Stimulated activated naive CD8-positive, alpha-beta T cell treated with anti-CD3 and anti-CD28 coated beads, Interleukin-15, amount 100 ng/mL, for 72 hours (primary cell): ENCODE measurements at regions not wholly inside any gene's neighbourhood (a gene's known extent, or its start where the extent isn't known, plus 50 kb on each side); places are given as distances from the start of the nearest gene placed in this dataset.

Experiments used
- ATAC-seq: fragments of 150-1000 bp; cut with Tn5 transposase; 2 replicates; pipeline ENCODE4 v1.10.0; 2021; ENCODE audit warnings: mild to moderate bottlenecking, moderate library complexity
- DNase-seq, 2 donors: peaks; one replicate each; pipeline ENCODE4 v3.0.0; 2021 to 2022
- H3K27ac Mint-ChIP-seq, 2 donors: one replicate each; pipeline ENCODE4 v1.8.0; 2022; ENCODE audit warnings: mild to moderate bottlenecking in 2 of 2, mixed read lengths in 2 of 2, moderate library complexity in 2 of 2
- H3K27me3 Mint-ChIP-seq: one replicate; pipeline ENCODE4 v1.8.0; 2022; ENCODE audit warnings: mixed read lengths
- H3K4me1 Mint-ChIP-seq: one replicate; pipeline ENCODE4 v1.8.0; 2022; ENCODE audit warnings: mild to moderate bottlenecking, mixed read lengths
- H3K4me3 Mint-ChIP-seq, 2 donors: one replicate each; pipeline ENCODE4 v1.8.0; 2022; ENCODE audit warnings: mild to moderate bottlenecking in 2 of 2, mixed read lengths in 2 of 2, moderate library complexity in 1 of 2
- H3K9me3 Mint-ChIP-seq, 2 donors: one replicate each; pipeline ENCODE4 v1.8.0; 2022; ENCODE audit warnings: mixed read lengths in 2 of 2

DNA sequence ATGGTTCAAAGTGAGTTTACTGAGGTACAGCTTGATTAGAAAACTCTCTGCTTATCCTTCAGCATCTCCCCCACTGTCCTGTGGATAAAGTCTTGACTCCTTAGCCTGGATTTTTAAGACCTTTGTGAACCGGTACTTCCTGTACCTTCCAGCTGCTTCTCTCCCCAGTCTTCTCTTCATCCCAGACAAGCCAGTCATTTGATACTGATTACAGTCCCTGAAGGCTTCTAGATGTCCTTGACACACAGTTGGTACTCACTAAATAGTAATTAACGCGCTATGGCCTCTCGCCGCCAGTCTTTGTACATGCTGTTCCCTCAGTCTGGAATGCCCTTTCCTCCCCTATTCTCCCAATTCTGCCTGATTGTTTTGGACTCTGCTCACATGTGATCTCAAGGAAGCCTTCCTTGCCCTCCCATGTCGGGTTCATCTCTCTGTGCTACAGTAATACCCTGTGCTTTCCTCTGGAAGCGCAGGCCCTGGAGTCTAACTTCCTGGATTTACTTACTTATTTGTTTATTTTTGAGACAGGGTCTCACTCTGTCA lies 50.6 kb upstream of the PTGR2 start:
- Mint-ChIP-seq H3K9me3 (no peaks in the 10 kb centered on the region), H3K27me3 (no peaks in the 10 kb centered on the region), H3K4me1 (no peaks in the 10 kb centered on the region), H3K27ac (peak overlapping the region in 1 of 2 donors; percentile 62), H3K4me3 (no peak overlapping the region)
- ATAC-seq = no peak
- no peak for DNase-seq

DNA sequence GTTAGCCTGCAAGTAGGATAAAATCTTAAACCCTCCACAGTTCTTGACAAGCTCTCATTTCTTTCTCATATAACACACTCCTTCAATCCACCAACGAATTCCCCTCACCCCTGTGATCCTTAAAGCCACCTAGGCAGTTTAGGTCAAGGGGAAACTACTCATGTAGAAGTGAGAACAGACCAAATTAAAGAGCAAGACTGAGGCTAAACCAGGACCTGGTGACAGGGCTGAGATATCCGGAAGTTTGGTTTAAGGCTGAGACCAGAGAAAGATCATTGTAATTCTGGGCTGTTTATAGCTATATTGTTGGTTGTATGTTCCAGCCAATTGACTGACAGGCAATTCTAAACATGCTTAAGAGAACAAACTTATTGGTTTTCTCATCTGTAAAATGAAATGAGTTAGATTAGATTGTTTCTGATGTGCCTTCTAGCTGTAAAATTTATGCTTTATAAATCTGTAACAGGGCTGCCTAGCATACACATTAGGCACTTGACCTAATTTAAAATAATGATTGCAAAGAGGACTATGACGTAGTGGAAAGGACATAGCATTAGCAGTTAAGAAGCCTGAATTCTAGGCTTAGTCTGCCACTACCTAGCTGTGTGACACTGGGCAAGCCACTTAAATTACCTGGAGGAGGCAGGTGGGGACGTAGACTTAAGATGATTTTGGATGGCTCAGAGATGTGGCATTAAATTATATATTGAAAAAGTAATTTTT lies 53.9 kb upstream of the PTGR2 start:
- ATAC-seq (no peak), DNase-seq (no peak)
- H3K9me3 Mint-ChIP-seq = no peaks in the 10 kb centered on the region
- peaks cover 5% of the 10 kb centered on the region for H3K4me1 Mint-ChIP-seq
- no peaks in the 10 kb centered on the region for H3K27me3 Mint-ChIP-seq
- H3K27ac Mint-ChIP-seq = no peak overlapping the region
- no peak overlapping the region for H3K4me3 Mint-ChIP-seq

DNA sequence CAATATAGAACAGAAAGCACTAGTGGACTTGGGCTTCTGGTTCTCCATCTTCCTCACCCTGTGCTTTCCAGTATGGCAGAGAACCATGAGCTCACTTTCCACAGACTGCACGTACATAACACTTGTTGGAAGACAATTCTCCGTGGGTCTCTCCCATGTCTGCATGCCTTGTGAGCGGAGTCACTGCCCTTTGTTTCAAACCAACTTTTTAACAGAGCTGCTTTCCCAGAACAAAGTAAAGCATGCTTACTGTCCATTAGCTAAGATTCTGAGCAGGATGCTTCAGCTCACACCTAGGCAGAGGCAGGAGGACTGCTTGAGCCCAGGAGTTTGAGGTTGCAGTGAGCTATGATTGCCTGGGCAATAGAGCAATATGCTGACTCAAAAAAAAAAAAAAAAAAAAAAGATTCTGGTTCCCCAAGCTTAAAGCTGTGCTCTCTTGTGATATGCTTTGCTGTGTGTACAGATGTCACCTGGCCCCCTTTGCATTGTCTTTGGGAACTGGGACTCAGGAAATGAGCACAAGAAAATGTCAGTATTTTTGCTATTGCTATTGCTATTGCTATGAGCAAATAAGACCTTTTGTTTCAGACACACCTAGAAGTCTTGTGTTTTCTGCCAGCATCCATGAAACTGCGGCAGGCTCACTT lies 54.6 kb upstream of the PTGR2 start:
- Mint-ChIP-seq H3K4me3 (no peak overlapping the region), H3K27ac (no peak overlapping the region), H3K4me1 (peaks cover 5% of the 10 kb centered on the region), H3K9me3 (no peaks in the 10 kb centered on the region), H3K27me3 (no peaks in the 10 kb centered on the region)
- ATAC-seq = no peak
- no peak for DNase-seq

DNA sequence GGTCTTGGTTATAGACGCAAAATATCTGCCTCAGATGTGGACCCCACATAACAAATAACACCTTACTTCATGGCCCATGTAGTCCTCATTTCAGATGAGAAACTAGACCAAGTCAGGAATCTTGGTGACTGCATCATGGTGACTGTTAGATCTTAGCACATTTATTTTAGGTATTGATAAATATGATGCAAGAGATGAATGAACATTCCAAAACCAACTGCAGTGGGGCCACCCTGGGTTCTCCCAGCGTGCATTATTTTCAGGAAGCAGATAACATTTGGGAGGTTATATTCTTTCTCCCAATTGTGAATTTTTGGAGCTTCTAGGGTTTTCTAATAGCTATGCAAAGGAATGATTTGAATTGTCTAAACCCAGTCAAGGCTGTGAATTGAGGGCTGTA lies 55.2 kb upstream of the PTGR2 start:
- ATAC-seq (no peak), DNase-seq (no peak)
- no peak overlapping the region for H3K4me3 Mint-ChIP-seq
- H3K4me1 Mint-ChIP-seq = peaks cover 5% of the 10 kb centered on the region
- no peaks in the 10 kb centered on the region for H3K9me3 Mint-ChIP-seq
- H3K27ac Mint-ChIP-seq = no peak overlapping the region
- no peaks in the 10 kb centered on the region for H3K27me3 Mint-ChIP-seq

DNA sequence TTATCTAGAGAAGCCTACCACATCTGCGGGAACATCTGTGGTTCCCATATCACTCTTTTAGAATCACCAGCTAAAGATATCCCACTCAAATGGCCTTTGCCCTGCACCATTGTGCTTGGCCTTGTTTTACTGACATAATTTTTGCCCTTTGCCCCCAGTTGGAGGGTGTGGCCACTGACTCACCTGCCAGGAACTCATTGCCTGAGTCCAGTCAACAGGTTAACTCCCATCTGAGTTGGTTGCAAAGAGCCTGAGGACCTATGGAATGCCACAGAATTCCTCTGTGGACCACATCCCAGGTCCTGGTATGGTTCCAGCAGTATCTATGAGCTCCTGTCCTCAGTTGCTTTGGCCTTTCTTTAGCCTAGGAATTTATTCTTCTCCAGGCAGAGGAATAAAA lies 55.7 kb upstream of the PTGR2 start:
- DNase-seq = no peak
- ATAC-seq = no peak
- no peaks in the 10 kb centered on the region for H3K27me3 Mint-ChIP-seq
- no peak overlapping the region for H3K4me3 Mint-ChIP-seq
- no peak overlapping the region for H3K27ac Mint-ChIP-seq
- no peaks in the 10 kb centered on the region for H3K9me3 Mint-ChIP-seq
- peaks cover 5% of the 10 kb centered on the region for H3K4me1 Mint-ChIP-seq

DNA sequence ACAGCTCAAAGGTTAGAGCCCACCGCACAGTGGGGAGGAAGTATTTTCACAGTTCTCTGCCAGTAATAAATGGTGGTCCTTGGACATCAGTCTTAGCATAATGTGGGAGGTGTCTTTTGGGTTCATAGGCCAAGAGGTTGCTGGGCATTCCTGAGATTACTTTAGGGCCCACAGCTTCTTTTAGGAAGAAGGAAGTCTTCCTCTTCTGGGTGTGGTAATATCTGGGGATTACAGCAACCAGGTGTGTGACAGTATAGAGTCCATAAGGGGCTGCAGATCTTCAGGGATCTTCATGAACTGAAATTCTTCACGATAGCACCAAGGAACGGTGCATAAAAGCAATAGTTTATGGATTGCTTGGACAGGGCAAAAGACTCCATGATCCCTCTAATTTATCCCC lies 56.2 kb upstream of the PTGR2 start:
- no peaks in the 10 kb centered on the region for H3K27me3 Mint-ChIP-seq
- DNase-seq (no peak), ATAC-seq (no peak)
- no peak overlapping the region for H3K4me3 Mint-ChIP-seq
- H3K9me3 Mint-ChIP-seq = no peaks in the 10 kb centered on the region
- H3K4me1 Mint-ChIP-seq = peaks cover 5% of the 10 kb centered on the region
- H3K27ac Mint-ChIP-seq = no peak overlapping the region

DNA sequence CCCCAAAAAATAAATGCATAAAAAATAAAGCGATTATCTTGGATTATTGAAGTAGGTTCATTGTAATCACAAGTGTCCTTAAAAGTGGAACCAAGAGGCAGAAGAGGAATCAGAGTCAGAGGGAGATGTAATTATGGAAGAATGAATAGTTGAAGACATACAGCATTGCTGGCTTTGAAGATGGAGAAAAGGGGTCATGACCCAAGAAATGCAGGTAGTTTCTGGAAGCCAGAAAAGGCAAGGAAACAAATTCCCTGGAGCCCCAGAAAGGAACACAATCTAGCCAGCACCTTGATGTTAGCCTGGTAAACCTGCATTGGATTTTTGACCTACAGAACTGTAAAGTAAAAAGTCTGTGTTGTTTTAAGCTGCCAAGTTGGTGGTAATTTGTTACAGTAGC lies 57.5 kb upstream of the PTGR2 start:
- no peak overlapping the region for H3K4me3 Mint-ChIP-seq
- ATAC-seq = no peak
- H3K4me1 Mint-ChIP-seq = peaks cover 17% of the 10 kb centered on the region
- no peak for DNase-seq
- H3K27me3 Mint-ChIP-seq = no peaks in the 10 kb centered on the region
- H3K9me3 Mint-ChIP-seq = no peaks in the 10 kb centered on the region
- H3K27ac Mint-ChIP-seq = no peak overlapping the region

DNA sequence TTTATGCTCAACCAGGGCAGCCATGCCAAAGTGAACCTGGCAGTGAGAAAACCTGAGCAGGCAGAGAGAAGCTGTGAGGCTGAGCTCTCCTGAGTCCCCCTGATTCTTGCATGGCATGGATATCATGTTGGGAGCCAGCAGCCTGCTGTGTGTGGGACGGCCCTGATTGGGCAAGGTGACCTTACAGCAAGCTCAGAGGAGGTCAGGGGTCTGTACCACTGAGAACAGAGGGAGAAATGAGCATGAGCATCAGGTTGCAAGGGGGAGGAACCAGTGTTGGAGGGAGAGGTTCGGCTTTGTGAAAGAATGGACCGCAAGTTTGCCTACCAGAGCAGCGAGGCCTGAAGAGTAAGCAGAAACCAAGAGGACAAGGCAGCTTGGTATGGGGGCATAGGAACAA lies 59.1 kb upstream of the PTGR2 start:
- H3K4me3 Mint-ChIP-seq = no peak overlapping the region
- H3K27ac Mint-ChIP-seq = no peak overlapping the region
- H3K9me3 Mint-ChIP-seq = no peaks in the 10 kb centered on the region
- ATAC-seq = no peak
- no peak for DNase-seq
- H3K4me1 Mint-ChIP-seq = peaks cover 34% of the 10 kb centered on the region
- H3K27me3 Mint-ChIP-seq = no peaks in the 10 kb centered on the region

DNA sequence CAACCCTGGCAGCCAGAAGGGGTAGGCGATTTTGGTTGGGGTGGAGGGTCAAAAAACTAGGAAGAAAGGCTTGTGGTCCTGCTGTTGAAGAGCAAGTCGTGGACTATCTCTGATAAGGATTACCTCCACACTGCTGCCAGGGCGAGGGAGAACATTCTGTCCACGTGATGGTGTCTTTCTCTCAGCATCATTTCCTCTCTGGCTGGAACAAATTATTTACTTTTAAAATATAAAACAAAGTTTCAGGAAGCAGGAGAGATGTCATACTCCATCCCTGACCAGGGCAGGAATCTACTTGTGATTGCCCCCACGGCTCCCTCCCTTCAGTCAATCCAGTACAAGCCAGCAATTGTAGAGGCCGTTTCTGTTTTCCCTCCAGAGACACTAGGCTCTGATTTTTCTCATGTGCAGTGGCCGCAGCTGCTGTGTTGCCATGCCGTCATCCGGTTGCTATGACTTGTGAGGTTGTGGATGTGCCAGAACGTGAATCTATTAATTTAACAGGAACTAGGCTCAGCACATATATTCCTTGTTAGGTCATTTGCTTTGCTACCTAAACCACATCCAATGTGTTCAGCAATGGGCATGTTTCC lies 61.5 kb upstream of the PTGR2 start:
- DNase-seq (no peak), ATAC-seq (no peak)
- Mint-ChIP-seq H3K27ac (peak overlapping the region in 1 of 2 donors; percentile 82), H3K9me3 (no peaks in the 10 kb centered on the region), H3K4me1 (peaks cover 43% of the 10 kb centered on the region), H3K4me3 (peak overlapping the region in 1 of 2 donors; percentile 16), H3K27me3 (no peaks in the 10 kb centered on the region)

DNA sequence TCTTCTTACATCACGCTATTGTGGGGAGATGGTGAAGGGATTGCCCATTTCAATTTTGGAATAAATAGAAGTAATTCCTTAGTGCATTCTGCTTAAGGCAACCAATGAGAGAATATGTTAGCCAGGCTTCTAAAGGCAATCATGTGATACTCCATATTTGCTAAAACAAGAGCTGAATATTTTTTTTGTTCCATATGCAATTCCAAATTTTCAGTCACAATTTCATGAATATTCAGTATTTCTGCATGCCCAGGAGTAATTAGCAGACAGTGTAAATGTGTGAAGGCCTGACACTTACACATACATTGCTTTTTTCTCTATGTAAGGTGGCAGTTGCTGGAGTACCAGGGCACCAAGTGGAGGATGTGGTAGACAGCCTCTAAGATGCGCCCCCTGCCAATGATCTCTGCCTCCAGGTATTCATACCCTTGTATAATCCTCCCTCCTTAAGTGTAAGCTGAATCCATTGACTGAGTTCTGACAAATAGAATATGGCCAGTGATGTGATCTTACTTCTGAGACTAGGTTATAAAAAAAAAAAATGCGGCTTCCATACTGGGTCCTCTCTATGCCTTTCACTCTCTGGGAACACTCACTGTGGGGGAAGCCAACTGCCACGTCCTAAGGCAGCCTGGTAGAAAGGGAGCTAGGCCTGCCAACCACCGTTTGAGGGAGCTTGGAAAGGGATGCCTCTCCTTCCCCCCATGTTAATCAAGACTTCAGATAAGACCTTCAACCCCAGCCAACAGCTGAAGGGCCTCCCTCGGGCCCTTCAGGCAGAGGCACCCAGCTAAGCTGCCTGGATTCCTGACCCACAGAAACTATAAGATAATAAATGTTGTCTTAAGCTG lies 62.7 kb upstream of the PTGR2 start:
- peaks cover 51% of the 10 kb centered on the region for H3K4me1 Mint-ChIP-seq
- peak overlapping the region; percentile 75 to 94 for H3K27ac Mint-ChIP-seq
- peak overlapping the region; percentile 31 to 78 for H3K4me3 Mint-ChIP-seq
- no peaks in the 10 kb centered on the region for H3K9me3 Mint-ChIP-seq
- no peak for DNase-seq
- H3K27me3 Mint-ChIP-seq = no peaks in the 10 kb centered on the region
- no peak for ATAC-seq

DNA sequence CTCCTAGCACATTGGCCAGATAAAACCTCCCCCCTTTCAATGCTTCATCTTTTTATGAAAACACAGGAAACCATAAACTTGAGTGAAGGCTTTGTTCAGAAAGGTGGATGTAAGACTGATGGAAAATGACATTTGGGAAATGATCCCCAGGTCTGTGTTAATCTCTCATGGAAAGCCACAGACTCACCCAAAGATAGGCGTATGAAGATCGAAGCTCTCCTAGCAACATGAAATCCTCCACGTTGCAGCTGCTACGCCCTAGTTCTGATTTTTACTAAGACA lies 63.4 kb upstream of the PTGR2 start:
- H3K4me3 Mint-ChIP-seq = peak overlapping the region; percentile 78 to 93

DNA sequence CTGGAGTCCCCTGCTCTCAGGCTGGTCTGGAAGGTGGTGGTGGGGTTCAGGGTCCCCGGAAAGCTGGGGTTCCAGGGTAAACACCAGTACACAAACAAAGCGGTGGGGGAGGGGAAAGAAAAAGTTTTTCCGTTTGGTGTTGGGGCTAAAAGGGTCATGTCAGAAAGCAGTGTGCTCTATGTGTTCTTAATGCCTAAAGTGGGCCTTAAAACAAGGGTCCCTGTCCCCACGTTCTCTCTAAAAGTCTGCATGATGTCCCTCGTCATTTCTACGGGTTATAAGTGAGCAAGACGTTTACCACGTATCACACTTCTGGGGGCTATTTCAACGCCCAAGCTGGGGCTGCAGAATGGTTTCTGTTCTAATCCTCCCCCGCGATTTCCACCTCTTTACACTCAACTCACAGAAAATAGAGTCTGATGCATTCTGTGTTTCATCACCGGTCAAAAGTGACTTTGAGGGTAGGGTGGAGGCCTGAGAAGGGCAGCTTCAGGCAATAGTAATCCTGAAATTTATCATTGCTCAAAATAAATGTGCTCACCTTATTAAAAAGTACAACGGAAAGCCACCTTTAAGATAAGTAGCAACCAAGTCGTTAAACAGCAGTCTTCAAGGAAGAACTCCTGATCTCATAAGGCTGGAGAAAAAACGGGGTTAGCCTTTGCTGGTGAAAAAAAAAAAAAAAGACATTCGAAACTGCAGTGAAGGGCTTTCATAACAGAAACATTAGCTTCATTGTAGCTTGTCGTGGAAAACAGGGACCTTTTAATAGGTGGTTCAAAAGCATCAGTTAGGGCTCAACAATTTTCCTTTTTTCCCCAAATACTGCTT lies 63.9 kb upstream of the PTGR2 start:
- DNase-seq (peak; percentile 48 to 68), ATAC-seq (peak; percentile 56)
- H3K4me1 Mint-ChIP-seq = peaks cover 62% of the 10 kb centered on the region
- no peaks in the 10 kb centered on the region for H3K9me3 Mint-ChIP-seq
- no peaks in the 10 kb centered on the region for H3K27me3 Mint-ChIP-seq
- H3K27ac Mint-ChIP-seq = peak overlapping the region; percentile 98 to 99
- peak overlapping the region; percentile 78 to 93 for H3K4me3 Mint-ChIP-seq

More for the DNA sequence above, 63.4 kb upstream of the PTGR2 start:
- peak overlapping the region in 1 of 2 donors; percentile 99 for H3K27ac Mint-ChIP-seq
- H3K4me1 Mint-ChIP-seq = peaks cover 56% of the 10 kb centered on the region
- DNase-seq = no peak
- H3K27me3 Mint-ChIP-seq = no peaks in the 10 kb centered on the region
- H3K9me3 Mint-ChIP-seq = no peaks in the 10 kb centered on the region
- no peak for ATAC-seq

DNA sequence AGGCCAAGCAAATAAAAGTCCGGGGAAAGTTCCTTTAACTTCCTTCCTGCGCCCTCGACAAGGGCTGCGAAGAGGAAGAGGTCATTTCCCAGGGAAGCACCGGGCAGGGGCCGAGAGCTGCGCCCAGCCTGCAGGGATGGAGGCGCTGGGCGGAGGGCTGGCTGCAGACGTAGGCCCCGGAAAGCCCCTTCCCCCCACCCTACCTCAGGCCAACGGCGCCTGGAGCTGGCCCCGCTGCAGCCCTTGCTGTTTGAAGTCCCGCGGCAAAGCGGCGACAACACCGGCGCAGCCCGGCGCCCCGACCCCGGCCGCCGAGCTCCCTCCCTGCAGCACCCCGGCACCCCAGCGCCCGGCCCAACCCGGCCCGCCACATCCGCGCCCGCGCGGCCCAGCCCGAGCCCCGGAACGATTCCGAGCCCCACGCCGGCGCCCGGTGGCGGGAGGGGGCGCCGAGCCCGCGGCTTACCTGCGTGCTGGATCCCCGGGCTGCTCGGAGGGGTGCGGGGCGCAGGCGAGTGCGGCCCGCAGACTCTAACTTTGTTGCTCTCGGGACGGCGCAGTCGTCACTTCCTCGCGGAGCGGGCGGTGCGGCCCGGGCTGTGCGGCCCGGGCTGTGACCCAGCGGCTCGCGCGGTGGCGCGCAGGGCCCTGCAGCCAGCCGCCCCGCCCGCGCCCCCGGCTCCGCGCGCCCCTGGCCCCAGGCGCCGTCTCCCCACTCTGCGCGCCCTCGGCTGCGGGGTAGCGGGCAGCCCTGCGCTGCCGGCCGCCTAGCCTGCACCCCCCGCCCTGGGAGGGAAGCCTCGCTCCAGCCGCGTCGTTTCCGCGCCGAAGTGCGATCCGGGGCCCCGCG lies 64.8 kb upstream of the PTGR2 start:
- H3K9me3 Mint-ChIP-seq = no peaks in the 10 kb centered on the region
- H3K27ac Mint-ChIP-seq = peak overlapping the region; percentile 98 to 99
- ATAC-seq (peak; percentile 77), DNase-seq (peak; percentile 64 to 67)
- peak overlapping the region; percentile 78 to 93 for H3K4me3 Mint-ChIP-seq
- H3K27me3 Mint-ChIP-seq = no peaks in the 10 kb centered on the region
- H3K4me1 Mint-ChIP-seq = peaks cover 66% of the 10 kb centered on the region
